HG02610 (cell line): ENCODE measurements at regions not wholly inside any gene's neighbourhood (a gene's known extent, or its start where the extent isn't known, plus 50 kb on each side); places are given as distances from the start of the nearest gene placed in this dataset.
"Not testable (repeated sequence)": the region's sequence is repeated elsewhere in the genome, so short reads cannot be mapped to it uniquely, and the experiment has no call there.

Source experiments
- ATAC-seq: cut with Tn5 transposase; IDR thresholded peaks from one replicate; pipeline ENCODE4 v1.9.1; 2021; ENCODE audit warnings: mild to moderate bottlenecking, moderate library complexity; ENCODE audit not compliant: unreplicated experiment

- no peak for ATAC-seq
These were observed 170.9 kb downstream of the POLR1F start for GRCh38 chr7:19537942-19538401.

GRCh38 chr7:19533266-19533665 lies 175.6 kb downstream of the POLR1F start:
- ATAC-seq, result no peak

GRCh38 chr7:19530852-19531251 lies 178.0 kb downstream of the POLR1F start:
- ATAC-seq, result no peak

- no peak for ATAC-seq
These were observed 178.6 kb downstream of the POLR1F start for GRCh38 chr7:19530261-19530660.

- no peak for ATAC-seq
These were observed 182.2 kb downstream of the POLR1F start for GRCh38 chr7:19526639-19527038.

GRCh38 chr7:19522486-19522885 lies 186.4 kb downstream of the POLR1F start:
- ATAC-seq, result no peak

- ATAC-seq, result no peak
These were observed 188.4 kb downstream of the POLR1F start for GRCh38 chr7:19520392-19520791.

GRCh38 chr7:19519443-19520021 lies 189.3 kb downstream of the POLR1F start:
- no peak for ATAC-seq

GRCh38 chr7:19517546-19517945 lies 191.3 kb downstream of the POLR1F start:
- ATAC-seq, result not testable (repeated sequence)

- ATAC-seq, result no peak
These were observed 200.0 kb downstream of the POLR1F start for GRCh38 chr7:19508821-19509220.

- no peak for ATAC-seq
These were observed 200.7 kb downstream of the POLR1F start for GRCh38 chr7:19508124-19508523.

GRCh38 chr7:19491821-19492452 lies 216.9 kb downstream of the POLR1F start:
- no peak for ATAC-seq

GRCh38 chr7:19491371-19491770 lies 217.5 kb downstream of the POLR1F start:
- ATAC-seq, result no peak

GRCh38 chr7:19489162-19489820 lies 219.5 kb downstream of the POLR1F start:
- no peak for ATAC-seq

GRCh38 chr7:19488056-19488455 lies 220.8 kb downstream of the POLR1F start:
- ATAC-seq, result no peak

- ATAC-seq, result no peak
These were observed 226.2 kb downstream of the POLR1F start for GRCh38 chr7:19482628-19483027.

GRCh38 chr7:19480383-19480782 lies 228.5 kb downstream of the POLR1F start:
- no peak for ATAC-seq

- ATAC-seq, result no peak
These were observed 238.8 kb downstream of the POLR1F start for GRCh38 chr7:19470031-19470430.

- ATAC-seq, result no peak
These were observed 243.0 kb downstream of the POLR1F start for GRCh38 chr7:19465861-19466260.

GRCh38 chr7:19464751-19465150 lies 244.1 kb downstream of the POLR1F start:
- no peak for ATAC-seq

- ATAC-seq, result no peak
These were observed 244.6 kb downstream of the POLR1F start for GRCh38 chr7:19464241-19464640.

- no peak for ATAC-seq
These were observed 245.3 kb downstream of the POLR1F start for GRCh38 chr7:19463581-19463980.
